ENCODE measurements at regions not wholly inside any gene's neighbourhood (a gene's known extent, or its start where the extent isn't known, plus 50 kb on each side); places are given as distances from the start of the nearest gene placed in this dataset.
A peak's percentile ranks its signal among the peaks of the same experiment; 100 is the strongest.
"Not testable (repeated sequence)": the region's sequence is repeated elsewhere in the genome, so short reads cannot be mapped to it uniquely, and the experiment has no call there.

DNA sequence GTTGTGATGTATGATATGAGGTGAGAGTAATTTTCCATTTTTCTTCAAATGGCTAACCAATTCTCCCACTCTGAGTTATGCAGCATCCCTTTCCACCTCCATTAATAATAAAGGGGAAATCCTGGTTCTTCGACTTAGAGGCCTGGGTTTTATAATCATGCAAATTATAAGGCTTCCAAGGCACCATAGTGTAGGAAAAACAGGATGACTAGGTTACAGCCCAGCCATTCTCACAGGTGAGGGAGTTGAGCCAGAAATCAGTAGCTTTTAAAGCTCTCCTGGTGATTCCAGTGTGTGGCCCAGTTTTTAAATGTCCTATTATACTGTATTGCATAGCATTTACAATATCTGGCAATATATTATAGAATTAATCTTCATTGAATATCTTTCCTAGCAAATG is 203.1 kb downstream of the ARHGEF9 start:
- H3K4me1 ChIP-seq (ENCODE audit: control insufficient read depth, insufficient read depth, low read length), result no peaks in the 10 kb centered on the region
- H3K4me3 ChIP-seq (ENCODE audit: low read length), result no peak overlapping the region
- no peaks in the 10 kb centered on the region for H3K9me3 ChIP-seq (ENCODE audit: control insufficient read depth, low read length)
- no peak overlapping the region for H3K9ac ChIP-seq (ENCODE audit: low read length)
- H3K36me3 ChIP-seq (ENCODE audit: control insufficient read depth, insufficient read depth, low read length), result no peaks in the 10 kb centered on the region
- H3K27me3 ChIP-seq (ENCODE audit: control insufficient read depth, insufficient read depth, low read length), result no peaks in the 10 kb centered on the region

DNA sequence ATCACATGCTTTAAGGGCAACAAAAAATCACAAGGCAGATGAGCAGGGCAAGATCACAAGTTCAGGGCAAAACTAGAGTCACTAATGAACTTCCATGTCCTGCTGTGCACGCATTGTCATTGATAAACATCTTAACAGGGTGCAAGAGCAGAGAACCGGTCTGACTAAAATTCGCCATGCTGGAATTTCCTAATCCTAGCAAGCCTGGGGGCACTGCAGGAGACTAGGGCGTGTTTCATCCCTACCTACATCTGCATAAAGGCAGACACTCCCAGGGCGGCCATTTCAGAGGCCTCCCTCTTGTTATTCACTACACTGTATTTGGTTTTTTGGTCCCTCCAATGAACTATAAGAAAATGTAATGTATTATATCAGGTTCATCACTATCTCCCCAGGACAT is 203.6 kb downstream of the ARHGEF9 start:
- no peaks in the 10 kb centered on the region for H3K36me3 ChIP-seq (ENCODE audit: control insufficient read depth, insufficient read depth, low read length)
- H3K27me3 ChIP-seq (ENCODE audit: control insufficient read depth, insufficient read depth, low read length), result no peaks in the 10 kb centered on the region
- no peak overlapping the region for H3K4me3 ChIP-seq (ENCODE audit: low read length)
- no peak overlapping the region for H3K9ac ChIP-seq (ENCODE audit: low read length)
- no peaks in the 10 kb centered on the region for H3K9me3 ChIP-seq (ENCODE audit: control insufficient read depth, low read length)
- no peaks in the 10 kb centered on the region for H3K4me1 ChIP-seq (ENCODE audit: control insufficient read depth, insufficient read depth, low read length)

DNA sequence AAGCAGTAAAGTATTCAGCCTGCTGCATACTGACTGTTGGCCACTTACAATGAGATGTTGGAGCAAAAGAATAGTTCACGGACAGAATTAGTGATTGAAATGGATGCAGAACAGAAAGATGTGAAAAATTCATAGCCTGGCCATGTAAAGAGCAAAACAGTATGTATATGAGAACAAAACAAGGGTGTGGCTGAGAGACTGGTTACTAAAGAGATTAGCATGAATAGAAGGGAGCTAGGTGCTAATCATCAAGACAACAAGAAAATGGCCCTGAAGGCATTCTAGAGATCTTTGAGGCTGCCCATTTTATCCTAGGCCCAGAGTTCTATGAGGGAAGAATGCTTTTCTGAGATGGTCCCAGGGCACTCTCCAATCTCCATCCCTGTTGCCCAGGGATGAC is 208.5 kb downstream of the ARHGEF9 start:
- H3K27me3 ChIP-seq (ENCODE audit: control insufficient read depth, insufficient read depth, low read length), result no peaks in the 10 kb centered on the region
- no peak overlapping the region for H3K4me3 ChIP-seq (ENCODE audit: low read length)
- no peaks in the 10 kb centered on the region for H3K9me3 ChIP-seq (ENCODE audit: control insufficient read depth, low read length)
- no peaks in the 10 kb centered on the region for H3K36me3 ChIP-seq (ENCODE audit: control insufficient read depth, insufficient read depth, low read length)
- no peak overlapping the region for H3K9ac ChIP-seq (ENCODE audit: low read length)
- H3K4me1 ChIP-seq (ENCODE audit: control insufficient read depth, insufficient read depth, low read length), result no peaks in the 10 kb centered on the region

DNA sequence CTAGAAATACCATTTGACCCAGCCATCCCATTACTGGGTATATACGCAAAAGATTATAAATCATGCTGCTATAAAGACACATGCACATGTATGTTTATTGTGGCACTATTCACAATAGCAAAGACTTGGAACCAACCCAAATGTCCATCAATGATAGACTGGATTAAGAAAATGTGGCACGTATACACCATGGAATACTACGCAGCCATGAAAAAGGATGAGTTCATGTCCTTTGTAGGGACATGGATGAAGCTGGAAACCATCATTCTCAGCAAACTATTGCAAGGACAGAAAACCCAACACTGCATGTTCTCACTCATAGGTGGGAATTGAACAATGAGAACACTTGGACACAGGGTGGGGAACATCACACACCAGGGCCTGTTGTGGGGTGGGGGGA is 209.3 kb downstream of the ARHGEF9 start:
- not testable (repeated sequence) for H3K4me3 ChIP-seq (ENCODE audit: low read length); H3K36me3 ChIP-seq (ENCODE audit: control insufficient read depth, insufficient read depth, low read length); H3K4me1 ChIP-seq (ENCODE audit: control insufficient read depth, insufficient read depth, low read length); H3K27me3 ChIP-seq (ENCODE audit: control insufficient read depth, insufficient read depth, low read length); H3K9ac ChIP-seq (ENCODE audit: low read length); H3K9me3 ChIP-seq (ENCODE audit: control insufficient read depth, low read length)

DNA sequence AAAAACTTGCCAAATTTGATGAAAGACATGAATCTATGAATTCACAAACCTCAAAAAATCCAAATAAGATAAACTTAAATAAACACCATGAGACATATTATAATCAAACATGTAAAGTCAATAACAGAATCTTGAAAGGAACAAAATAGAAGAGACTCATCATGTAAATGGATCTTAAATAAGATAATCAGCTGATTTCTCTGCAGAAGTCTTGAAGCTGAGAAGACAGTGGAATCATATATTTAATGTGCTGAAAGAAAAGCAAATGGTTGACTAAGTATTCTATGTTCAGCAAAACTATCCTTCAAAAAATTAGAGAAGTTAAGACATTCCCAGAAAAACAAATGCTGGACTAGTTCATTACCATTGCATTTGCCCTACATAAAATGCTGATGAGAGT is 215.7 kb upstream of the SPIN4 start:
- no peak overlapping the region for H3K9ac ChIP-seq (ENCODE audit: low read length)
- H3K27me3 ChIP-seq (ENCODE audit: control insufficient read depth, insufficient read depth, low read length), result no peaks in the 10 kb centered on the region
- H3K4me1 ChIP-seq (ENCODE audit: control insufficient read depth, insufficient read depth, low read length), result no peaks in the 10 kb centered on the region
- H3K4me3 ChIP-seq (ENCODE audit: low read length), result no peak overlapping the region
- no peaks in the 10 kb centered on the region for H3K36me3 ChIP-seq (ENCODE audit: control insufficient read depth, insufficient read depth, low read length)
- H3K9me3 ChIP-seq (ENCODE audit: control insufficient read depth, low read length), result no peaks in the 10 kb centered on the region

DNA sequence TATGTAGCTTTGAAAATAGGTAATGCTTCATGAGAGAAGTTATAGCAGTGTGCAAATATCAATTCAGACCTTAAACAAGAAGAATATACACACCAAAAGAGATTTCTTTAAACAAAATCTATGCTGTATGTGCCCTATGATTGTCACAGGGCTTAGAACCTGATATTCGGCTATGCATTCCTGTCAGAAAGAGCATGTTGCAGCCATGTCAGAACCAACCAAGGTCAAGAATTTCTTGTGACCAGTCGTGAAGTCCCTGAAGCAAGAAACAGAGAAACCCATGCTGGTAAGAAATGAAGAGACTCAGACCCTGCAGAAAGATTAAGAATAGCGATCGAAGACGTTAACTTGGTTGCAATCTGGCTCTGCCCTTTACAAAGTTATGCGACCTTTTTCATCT is 210.3 kb upstream of the SPIN4 start:
- peak overlapping the region; percentile 76 for H3K9ac ChIP-seq (ENCODE audit: low read length)
- no peak overlapping the region for H3K4me3 ChIP-seq (ENCODE audit: low read length)

DNA sequence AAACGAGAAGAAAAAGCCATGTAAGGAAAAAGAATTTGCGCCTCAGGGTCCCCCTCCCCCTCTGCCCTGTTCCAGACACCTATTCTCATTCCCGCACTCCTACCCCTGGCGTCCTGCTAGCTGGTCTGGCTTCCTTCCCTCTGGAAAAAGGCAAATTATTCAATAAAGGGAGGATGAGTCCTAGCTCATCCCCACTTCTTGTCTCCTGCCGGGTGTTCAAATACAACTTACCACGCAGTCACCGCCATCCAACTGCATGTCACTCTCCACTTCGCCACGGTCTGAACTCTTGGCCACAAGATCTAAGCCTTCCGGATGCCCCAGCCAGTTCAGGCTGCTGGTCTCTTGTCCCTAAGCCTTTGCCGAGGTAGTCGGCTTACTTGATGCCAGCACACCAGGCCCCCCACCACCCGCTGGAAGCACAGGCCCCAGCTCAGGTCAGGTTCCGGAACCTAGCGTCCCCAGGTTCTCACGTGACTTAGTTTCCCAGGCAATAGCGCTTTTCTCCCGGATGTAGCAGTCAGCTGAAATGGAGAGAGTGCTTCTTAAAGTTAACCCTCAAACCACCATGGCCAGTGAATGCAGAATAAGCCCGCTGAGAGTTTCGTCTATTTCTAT is 209.6 kb upstream of the SPIN4 start:
- Histone ChIP-seq H3K9ac (ENCODE audit: low read length) (peak overlapping the region; percentile 76), H3K36me3 (ENCODE audit: control insufficient read depth, insufficient read depth, low read length) (no peaks in the 10 kb centered on the region), H3K27me3 (ENCODE audit: control insufficient read depth, insufficient read depth, low read length) (no peaks in the 10 kb centered on the region), H3K9me3 (ENCODE audit: control insufficient read depth, low read length) (no peaks in the 10 kb centered on the region), H3K4me3 (ENCODE audit: low read length) (peak overlapping the region; percentile 75), H3K4me1 (ENCODE audit: control insufficient read depth, insufficient read depth, low read length) (no peaks in the 10 kb centered on the region)

More for the DNA sequence above, 210.3 kb upstream of the SPIN4 start:
- Histone ChIP-seq H3K27me3 (ENCODE audit: control insufficient read depth, insufficient read depth, low read length) (no peaks in the 10 kb centered on the region), H3K4me1 (ENCODE audit: control insufficient read depth, insufficient read depth, low read length) (no peaks in the 10 kb centered on the region), H3K36me3 (ENCODE audit: control insufficient read depth, insufficient read depth, low read length) (no peaks in the 10 kb centered on the region), H3K9me3 (ENCODE audit: control insufficient read depth, low read length) (no peaks in the 10 kb centered on the region)

DNA sequence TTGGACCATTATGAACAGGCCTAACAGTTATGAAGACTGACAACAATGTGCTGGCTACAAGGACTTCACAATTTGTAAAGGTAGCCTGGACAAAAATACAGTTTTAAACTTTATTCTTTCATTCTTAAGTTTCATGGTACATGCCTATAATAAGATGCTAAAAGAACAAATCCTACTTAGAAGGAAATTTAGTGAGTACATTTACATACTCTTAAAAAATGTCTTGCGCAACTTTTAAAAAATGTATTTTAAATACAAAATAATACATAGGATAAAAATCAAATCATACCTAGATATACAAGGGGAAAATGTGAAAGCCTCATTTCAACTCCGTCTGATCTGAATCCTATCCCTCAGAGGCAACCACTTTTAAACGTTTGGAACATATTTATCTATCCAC is 200.7 kb upstream of the SPIN4 start:
- Histone ChIP-seq H3K4me1 (ENCODE audit: control insufficient read depth, insufficient read depth, low read length) (no peaks in the 10 kb centered on the region), H3K36me3 (ENCODE audit: control insufficient read depth, insufficient read depth, low read length) (no peaks in the 10 kb centered on the region), H3K4me3 (ENCODE audit: low read length) (no peak overlapping the region), H3K27me3 (ENCODE audit: control insufficient read depth, insufficient read depth, low read length) (no peaks in the 10 kb centered on the region), H3K9me3 (ENCODE audit: control insufficient read depth, low read length) (no peaks in the 10 kb centered on the region), H3K9ac (ENCODE audit: low read length) (no peak overlapping the region)

DNA sequence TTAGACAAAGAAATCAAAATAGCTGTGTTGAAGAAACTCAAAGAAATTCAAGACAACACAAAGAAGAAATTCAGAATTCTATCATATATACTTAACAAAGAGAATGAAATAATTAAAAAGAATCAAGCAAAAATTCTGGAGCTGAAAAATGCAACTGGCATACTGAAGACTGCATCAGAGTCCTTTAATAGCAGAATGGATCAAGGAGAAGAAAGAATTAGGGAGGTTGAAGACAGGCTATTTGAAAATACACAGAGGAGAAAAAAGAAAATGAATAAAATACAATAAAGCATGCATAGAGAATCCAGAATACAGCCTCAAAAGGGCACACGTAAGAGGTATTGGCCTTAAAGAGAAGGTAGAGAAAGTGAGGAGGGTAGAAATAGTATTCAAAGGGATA is 179.5 kb upstream of the SPIN4 start:
- H3K9ac ChIP-seq (ENCODE audit: low read length), result no peak overlapping the region
- no peak overlapping the region for H3K4me3 ChIP-seq (ENCODE audit: low read length)
- H3K36me3 ChIP-seq (ENCODE audit: control insufficient read depth, insufficient read depth, low read length), result no peaks in the 10 kb centered on the region
- no peaks in the 10 kb centered on the region for H3K4me1 ChIP-seq (ENCODE audit: control insufficient read depth, insufficient read depth, low read length)
- H3K9me3 ChIP-seq (ENCODE audit: control insufficient read depth, low read length), result no peaks in the 10 kb centered on the region
- H3K27me3 ChIP-seq (ENCODE audit: control insufficient read depth, insufficient read depth, low read length), result no peaks in the 10 kb centered on the region

DNA sequence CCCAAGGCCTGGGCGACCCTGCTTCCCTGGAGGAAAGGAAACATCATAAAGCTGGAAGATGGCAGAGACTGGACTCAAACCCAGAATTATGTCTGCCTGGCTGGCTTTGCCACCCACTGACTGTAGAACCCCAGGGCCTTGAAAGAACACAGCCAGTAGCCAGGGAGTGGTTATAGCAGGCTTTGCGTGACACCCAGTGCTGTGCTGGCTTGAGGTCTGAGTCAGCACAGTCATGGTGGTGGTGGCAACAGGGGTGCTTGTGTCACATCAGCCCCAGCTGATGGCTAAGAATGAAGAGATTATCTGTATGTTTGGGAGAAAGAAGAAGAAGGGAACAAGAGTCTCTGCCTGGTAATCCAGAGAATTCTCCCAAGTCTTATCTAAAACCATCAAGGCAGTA is 178.8 kb upstream of the SPIN4 start:
- no peak overlapping the region for H3K9ac ChIP-seq (ENCODE audit: low read length)
- H3K27me3 ChIP-seq (ENCODE audit: control insufficient read depth, insufficient read depth, low read length), result no peaks in the 10 kb centered on the region

DNA sequence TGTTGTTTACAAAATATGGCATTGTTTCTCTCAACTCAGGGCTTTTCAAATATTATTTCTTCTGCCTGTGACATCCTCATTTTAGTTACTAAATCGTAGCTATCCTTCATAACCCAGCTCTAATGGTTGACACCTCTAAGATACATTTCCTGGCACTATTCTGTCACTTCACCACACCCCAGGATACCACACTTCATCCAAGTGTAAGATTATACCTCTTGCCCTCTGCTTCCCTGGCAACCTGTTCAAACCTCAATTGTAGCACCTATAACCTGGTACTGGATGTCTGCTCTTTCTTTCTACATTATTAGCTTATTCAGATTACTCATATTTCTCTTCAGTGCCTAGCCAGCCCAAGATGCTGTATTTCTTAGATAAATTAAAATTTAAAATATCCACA is 175.7 kb upstream of the SPIN4 start:
- H3K4me3 ChIP-seq (ENCODE audit: low read length), result no peak overlapping the region

More for the DNA sequence above, 178.8 kb upstream of the SPIN4 start:
- no peaks in the 10 kb centered on the region for H3K4me1 ChIP-seq (ENCODE audit: control insufficient read depth, insufficient read depth, low read length)
- no peak overlapping the region for H3K4me3 ChIP-seq (ENCODE audit: low read length)
- H3K36me3 ChIP-seq (ENCODE audit: control insufficient read depth, insufficient read depth, low read length), result no peaks in the 10 kb centered on the region
- no peaks in the 10 kb centered on the region for H3K9me3 ChIP-seq (ENCODE audit: control insufficient read depth, low read length)

DNA sequence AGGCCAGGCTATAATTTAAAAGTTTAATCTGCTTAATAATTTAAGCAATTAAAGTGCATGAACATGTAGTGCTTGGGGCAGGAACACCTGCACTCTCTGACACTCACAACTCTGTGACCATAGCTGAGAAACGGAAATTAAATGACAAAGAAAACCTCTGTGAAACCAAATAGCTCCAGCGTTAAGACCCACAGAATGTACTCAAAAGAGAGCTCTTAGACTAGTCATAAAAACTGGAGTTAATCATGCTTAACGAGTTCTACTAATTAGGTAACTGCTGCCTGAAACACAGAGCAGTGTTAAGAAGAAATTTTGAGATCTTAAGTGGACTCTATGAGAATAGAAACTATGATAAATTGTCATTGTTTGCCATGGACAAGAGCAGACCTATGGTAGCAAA is 174.4 kb upstream of the SPIN4 start:
- Histone ChIP-seq H3K4me3 (ENCODE audit: low read length) (no peak overlapping the region), H3K27me3 (ENCODE audit: control insufficient read depth, insufficient read depth, low read length) (no peaks in the 10 kb centered on the region), H3K4me1 (ENCODE audit: control insufficient read depth, insufficient read depth, low read length) (no peaks in the 10 kb centered on the region), H3K9ac (ENCODE audit: low read length) (no peak overlapping the region), H3K36me3 (ENCODE audit: control insufficient read depth, insufficient read depth, low read length) (no peaks in the 10 kb centered on the region), H3K9me3 (ENCODE audit: control insufficient read depth, low read length) (no peaks in the 10 kb centered on the region)

More for the DNA sequence above, 175.7 kb upstream of the SPIN4 start:
- no peaks in the 10 kb centered on the region for H3K27me3 ChIP-seq (ENCODE audit: control insufficient read depth, insufficient read depth, low read length)
- H3K4me1 ChIP-seq (ENCODE audit: control insufficient read depth, insufficient read depth, low read length), result no peaks in the 10 kb centered on the region
- no peaks in the 10 kb centered on the region for H3K36me3 ChIP-seq (ENCODE audit: control insufficient read depth, insufficient read depth, low read length)
- H3K9ac ChIP-seq (ENCODE audit: low read length), result no peak overlapping the region
- no peaks in the 10 kb centered on the region for H3K9me3 ChIP-seq (ENCODE audit: control insufficient read depth, low read length)

DNA sequence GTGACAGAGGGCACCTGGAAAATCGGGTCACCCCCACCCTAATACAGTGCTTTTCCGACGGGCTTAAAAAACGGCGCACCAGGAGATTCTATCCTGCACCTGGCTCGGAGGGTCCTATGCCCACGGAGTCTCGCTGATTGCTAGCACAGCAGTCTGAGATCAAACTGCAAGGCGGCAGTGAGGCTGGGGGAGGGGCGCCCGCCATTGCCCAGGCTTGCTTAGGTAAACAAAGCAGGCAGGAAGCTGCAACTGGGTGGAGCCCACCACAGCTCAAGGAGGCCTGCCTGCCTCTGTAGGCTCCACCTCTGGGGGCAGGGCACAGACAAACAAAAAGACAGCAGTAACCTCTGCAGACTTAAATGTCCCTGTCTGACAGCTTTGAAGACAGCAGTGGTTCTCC is 168.2 kb upstream of the SPIN4 start:
- not testable (repeated sequence) for H3K9ac ChIP-seq (ENCODE audit: low read length); H3K4me3 ChIP-seq (ENCODE audit: low read length); H3K9me3 ChIP-seq (ENCODE audit: control insufficient read depth, low read length); H3K4me1 ChIP-seq (ENCODE audit: control insufficient read depth, insufficient read depth, low read length); H3K27me3 ChIP-seq (ENCODE audit: control insufficient read depth, insufficient read depth, low read length); H3K36me3 ChIP-seq (ENCODE audit: control insufficient read depth, insufficient read depth, low read length)
